Right lung (tissue), 2 donors: ENCODE measurements at regions not wholly inside any gene's neighbourhood (a gene's known extent, or its start where the extent isn't known, plus 50 kb on each side); places are given as distances from the start of the nearest gene placed in this dataset.
A peak's percentile ranks its signal among the peaks of the same experiment; 100 is the strongest.

Source experiments
- DNase-seq, 2 donors: peaks; one replicate each; pipeline ENCODE4 v3.0.0-alpha.2; 2013

DNA sequence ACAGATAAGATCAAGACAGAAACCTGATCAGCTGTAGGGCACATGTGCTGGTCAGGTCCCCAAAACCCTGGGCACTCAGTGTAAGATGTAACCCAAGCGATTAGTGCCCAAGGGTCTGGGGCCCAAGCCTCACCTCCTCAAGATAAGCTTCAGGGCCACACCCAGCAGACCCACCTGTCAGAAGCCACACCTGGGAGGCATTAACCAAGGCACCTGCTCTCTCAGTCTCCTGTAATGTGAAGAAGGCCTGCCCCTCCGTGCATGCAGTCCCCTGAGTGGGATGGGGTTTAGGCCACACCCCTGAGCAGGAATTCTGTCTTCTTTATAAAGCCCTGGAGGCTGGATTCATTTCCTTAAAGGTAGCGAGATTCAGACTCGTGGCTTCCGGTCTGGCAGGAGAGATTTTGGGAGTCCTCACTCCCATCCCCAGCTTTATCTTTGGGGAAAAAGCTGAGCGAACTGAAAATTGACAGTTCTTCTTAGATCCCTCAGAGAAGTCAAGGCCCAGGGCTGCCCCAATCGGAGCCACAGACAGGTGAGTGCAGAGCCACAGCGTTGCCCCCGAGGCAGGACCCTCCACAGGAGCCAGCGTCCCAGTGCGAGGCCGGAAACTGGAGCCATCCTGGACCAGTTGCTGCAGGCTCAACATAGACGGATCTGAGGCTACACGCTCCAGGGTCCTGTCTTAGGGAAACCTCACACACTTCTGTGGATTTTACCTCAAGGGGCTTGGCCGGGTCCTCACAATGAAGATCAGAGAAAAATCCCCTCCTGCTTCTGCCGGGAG is 357.6 kb upstream of the IRX4 start:
- DNase-seq: no peak

DNA sequence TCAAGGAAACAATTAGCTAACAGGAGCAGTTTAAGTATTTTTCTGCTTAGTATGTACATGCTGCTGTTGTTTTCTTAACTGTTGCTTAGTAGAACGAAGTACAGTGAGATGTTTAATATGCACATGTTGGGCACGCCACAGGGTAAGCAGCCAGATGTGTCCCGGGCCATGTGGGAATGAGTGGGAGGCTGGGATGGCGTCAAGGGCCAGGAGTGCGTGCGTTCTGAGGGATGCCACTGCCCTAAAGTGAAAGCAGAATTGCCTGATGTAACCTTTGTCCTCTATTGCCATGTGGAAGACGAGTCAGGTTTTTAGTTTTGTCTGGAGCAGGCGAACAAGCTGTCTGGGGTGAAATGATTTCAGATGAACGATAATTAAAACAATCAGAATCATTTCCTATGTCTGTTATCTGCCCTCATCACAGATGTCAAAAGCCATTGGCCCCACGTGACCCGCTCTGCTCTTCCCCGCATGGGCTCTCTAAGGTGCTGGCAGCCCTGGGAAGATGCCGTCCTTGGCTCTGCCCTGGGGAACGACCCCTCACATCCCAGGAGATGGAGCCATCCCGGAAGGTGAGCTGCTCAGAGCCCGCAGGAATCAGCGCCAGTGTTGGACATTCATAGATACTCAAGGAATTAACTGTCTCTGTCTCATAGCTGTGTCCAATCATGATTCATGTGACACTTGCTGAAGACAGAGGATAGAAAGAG is 356.6 kb upstream of the IRX4 start:
- no peak for DNase-seq

DNA sequence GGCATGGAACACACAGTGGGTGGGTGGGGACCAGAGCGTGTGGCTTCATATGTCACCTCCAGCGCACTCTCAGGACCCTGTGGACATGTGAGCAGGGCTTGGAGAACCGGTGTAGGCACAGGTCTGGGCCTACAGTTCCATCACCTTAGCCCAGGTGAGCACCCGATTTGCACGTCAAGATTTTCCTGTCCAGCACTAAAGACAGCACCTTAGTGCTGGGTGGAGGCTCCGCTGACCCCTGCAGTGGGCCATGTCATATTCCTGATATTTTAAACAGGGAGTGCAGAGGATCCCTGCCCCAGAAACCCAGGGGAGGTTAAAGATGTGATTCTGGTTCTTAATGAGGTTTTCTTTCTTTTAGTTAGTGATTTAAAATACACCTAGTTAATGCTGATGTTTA is 356.0 kb upstream of the IRX4 start:
- DNase-seq: no peak

DNA sequence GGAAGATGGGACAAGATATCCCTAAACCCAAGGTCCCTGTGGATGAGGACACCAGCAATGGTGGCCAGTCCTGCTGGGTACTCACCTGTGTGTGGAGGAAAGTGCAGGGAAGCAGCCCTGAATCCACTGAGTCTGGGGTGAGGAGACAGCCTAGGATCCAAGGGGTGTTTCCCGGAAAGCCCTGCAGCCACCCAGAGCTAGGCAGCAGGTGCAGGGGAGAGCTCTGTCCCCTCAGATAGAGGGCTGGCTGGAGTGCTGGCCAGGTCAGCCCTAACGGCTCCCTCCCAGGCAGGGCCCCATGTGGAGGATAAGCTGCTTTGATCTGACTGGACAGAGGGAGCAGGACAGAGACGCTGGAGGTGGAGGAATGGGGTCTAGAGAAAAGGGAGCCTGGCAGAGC is 344.7 kb upstream of the IRX4 start:
- no peak for DNase-seq

DNA sequence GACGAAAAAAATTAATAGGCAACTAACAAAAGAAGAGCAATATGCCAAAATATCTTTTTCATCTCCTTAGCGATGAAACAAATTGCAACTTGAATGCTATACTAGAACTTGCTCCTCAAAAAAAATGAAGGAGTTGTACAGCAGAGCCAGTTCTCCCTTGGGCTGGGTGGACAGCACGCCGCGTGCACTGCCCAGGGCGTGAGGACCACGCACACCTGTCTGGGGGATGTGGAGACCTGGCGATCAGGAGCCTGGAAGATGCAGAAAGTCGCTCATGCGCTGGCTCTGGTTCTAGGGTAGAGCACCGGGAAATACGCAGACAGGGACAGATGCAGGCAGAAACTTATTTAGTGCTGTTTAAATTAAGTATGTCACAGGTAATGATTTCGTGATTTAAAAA is 342.0 kb upstream of the IRX4 start:
- DNase-seq: no peak

DNA sequence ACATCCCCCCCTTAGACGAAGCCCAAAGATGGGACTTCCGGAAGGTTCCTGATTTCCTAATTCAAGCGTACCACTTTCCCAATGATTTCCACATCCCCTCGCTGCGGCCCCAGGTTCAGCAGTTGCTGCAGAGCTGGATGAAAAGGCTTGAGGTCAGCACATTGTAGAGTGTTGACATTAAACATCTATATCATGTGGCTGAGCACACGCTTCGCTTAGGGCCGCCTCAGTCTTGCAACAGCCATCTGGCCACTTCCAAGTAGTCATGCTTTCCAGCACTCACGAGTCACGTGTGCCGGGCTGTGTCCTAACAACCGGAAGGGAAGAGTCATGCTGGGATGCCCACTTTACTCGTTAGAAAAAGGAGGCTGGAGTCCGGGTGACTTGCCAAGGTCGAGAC is 340.6 kb upstream of the IRX4 start:
- DNase-seq: peak; percentile 46 to 62

DNA sequence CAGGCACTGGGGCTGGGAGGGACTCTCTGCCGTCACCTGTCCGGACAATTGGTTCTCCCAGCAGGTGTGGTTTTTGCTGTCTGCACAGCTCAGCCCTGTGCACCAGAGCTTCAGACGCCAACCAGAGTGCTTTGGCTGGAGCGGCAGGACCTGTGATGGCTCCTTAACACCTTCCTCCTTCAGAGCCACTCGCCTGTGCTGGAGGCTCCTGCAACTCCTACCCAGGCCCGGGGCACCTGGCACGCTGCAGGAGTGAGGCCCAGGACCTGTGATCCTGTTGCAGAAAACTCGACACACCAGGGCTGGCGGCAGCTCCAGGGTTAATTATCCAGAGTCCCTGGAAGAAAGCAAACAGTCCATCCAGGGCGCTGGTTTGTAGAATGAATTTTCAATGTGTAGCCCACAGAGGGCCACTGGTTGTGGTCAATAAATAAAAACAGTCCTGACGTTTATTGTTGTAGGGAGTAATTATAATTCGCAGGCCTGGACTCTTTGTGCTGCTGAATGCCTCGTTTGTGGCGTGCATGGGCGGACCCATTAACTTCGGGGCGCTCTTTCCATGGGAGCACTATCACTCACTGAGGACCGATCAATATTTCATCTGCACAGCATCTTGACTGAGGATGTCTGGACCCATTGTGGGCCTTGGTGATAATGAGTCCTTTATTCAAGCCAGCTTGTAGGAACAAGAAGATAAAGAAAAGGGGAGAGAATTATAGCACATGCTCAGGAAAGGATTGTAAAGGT is 339.7 kb upstream of the IRX4 start:
- no peak for DNase-seq

DNA sequence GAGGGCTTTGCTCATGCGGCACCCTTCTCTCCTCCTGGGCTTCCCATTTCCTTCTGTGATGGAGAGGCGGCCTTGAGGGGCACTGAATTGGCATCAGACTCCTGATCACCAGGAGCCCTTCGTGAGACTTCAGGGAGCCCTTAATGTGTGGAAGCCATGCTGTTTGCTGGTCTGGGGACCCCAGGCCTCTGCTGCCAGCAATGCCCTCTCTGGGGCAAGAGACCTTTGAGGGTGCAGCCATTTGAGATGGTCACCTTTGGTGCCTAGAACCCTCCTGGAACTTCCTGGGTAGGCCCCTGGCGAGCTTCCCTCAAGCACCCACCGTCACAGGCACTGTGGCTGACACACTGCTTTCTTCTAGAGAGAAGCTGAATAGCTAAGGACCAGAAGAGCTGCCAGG is 338.7 kb upstream of the IRX4 start:
- DNase-seq: no peak

DNA sequence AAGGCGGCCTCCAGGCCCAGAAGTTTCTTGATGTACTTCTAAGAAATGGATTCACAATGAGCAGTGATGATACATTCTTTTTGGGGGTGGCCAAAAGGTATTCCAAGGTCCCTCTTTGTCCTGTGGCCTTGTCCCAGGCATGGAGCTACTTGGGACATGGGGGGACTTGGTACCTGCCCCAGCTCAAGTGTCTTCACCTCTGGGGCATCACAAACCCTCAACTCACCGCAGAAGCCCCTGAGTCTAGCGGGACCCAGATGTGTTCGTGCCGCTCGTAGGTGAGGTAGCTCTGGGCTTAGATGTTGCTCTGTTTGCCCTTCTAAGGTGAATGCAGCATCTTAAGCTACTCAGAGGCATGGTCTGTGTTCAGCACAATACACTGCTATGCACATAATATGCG is 338.0 kb upstream of the IRX4 start:
- no peak for DNase-seq

DNA sequence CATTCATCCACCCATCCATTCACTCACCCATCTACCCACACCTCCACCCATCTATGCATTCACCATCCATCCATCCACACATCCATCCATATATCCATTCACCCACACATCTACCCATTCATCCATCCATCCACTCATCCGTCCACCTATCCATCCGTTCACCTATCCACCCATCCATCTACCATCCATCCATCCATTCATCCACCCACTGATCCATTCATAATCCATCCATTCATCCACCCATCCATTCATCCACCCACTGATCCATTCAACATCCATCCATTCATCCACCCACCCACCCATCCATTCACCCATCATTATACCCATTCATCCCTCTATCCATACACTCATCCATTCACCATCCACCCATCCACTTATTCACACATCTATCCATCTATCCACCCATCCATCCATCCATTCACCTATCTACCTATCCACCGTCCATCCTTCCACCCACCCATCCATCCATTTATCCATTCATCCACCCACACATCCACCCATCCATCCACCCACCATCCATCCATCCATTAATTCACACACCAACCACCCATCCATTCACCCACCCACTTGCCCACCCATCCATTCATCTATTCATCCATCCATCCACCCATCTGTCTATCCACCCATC is 336.5 kb upstream of the IRX4 start:
- no peak for DNase-seq

DNA sequence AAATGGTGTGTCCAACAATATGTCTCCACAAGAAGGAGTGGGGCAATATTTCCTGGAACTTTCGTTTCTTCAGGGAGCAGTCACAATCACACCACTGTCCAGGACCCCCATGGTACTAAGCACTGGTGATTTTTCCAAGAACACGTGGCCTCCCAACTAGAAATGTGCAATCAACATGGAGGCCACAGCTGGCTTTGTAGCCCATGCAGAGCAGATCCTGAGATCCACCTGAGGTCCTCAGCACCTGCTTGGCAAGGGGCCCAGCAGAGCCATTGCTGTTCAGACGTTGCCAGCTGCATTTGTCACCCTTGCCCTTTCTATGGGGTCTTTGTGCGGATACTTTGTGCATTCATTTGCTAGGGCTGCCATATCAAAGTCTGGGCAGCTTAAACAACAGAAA is 334.5 kb upstream of the IRX4 start:
- DNase-seq: no peak

DNA sequence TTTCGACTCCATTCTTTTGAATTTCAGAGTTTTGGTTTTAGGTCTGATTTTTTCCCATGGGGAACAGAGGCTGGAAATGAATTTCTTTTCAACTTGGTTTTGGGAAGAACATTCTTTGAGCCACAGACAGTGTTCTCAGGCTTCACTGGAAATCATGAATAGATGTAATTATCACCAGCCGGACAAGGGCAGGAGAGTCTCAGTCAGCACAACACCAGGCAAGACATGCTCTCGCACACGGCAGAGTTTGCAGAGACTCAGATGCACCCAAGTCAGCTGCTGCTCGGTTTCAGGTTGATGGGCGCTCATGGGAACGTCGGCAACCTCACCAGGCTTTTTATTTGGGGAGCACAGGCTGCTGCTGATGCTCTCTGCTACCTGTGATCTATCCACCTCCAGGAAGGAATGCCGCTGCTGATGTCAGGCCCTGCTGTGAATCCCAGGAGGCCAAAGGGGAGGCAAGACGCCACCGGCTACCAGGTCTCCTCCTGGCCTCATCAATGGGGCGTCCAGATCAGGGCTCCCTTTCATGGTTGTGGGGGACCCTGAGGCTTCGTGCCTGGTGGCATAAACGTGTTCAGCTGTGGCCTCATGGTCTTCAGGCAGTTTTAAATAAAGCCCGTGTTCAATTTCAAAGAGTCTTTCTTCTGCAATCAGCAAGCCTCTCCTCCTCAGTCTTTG is 332.3 kb upstream of the IRX4 start:
- DNase-seq: no peak

DNA sequence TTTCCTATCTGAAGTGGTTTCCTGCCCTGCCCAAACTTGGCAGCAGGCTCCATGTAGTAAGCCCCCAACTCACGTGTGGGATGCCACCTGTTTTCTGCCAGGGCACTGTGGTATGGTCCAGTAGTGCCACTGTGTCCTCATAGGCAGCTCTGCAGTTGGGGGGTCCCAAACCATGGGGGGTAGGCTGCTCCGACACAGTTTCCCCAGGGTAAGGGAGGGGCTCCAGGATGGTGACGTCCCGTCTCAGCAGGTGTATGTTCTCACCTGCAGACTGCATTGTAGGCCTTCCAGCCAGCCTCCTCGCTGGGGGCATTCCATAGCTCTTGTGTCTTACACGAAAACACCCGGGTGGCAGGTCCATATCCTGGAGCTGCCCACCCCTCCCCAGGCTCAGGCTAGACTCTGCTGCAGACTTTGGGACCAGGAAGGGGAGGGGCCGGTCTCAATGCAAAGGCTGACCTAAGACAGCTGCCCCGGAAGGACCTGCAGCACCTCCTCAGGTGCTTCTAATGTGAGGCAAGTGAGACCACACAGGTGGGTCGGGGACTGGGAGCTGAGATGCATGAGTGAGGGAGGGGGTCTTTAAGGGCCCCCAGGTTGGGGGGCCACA is 330.5 kb upstream of the IRX4 start:
- DNase-seq: no peak

DNA sequence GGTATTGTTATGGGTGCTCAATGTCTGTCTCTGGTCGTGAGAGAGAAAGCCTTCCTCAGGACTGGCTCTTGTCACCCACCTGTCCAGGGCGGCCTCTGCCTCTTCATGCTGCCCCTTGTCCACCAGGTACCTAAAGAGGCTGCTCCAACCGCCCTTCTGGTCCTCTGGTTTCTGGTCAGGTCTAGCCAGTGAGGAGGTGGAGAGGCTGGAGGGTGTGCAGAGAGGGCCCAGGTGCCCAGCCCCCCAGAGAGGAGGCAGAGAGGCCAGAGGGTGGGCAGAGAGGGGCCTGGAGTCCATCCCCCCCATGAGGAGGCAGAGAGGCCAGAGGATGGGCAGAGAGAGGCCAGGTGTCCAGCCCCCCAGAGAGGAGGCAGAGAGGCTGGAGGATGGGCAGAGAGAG is 329.8 kb upstream of the IRX4 start:
- DNase-seq: no peak

DNA sequence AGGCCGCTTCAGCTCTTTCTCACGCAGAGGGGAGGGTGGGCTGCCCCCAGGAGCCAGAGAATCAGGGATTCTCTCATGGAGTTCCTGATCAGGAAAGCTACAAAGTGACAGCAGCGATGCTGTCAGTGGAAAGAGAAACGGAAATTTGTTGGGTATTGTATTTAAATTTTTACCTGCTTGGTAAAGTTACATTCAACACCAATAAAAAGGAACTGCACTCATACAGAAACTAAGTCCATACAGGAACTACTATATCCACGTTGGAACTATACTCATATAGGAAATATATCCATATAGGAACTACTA is 325.5 kb upstream of the IRX4 start:
- no peak for DNase-seq

DNA sequence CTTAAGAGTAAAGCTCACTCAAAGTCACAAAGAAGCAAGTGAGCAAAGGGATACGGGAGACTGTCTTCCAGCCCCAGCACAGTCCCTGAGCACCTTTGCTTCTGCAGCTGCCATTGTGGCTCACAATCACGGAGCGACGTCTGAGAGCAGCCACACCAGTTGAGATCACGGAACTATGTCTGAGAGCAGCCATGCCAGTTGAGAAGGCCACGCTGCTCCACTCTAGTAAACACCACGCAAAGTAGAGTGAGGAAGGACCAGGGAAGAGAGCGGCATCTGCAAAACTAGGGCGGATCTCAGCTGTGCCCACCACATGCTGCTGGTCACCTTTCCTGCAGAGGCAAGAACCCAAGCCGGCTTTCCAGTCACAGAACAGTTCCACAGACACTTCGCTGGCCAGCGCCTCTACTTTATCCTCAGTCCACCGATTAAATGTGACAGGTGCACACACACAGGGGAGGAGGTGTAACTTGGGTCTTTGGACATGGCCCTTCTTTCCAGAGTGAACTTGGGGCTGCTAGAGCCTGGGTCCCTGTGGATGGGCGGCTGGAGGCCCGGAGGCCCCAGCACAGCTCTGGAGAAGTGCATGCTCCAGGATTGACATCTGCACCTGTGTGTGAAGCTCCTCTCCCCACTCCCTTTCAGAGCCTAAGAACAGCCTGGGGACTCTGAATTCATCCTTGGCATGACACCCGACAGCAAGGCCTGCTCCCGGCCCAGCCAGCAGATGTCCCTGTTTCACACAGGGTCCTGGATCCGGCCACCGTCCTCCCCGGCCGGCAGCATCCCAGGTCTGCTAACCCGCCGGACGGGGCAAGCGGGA is 324.9 kb upstream of the IRX4 start:
- peak in 1 of 2 donors; percentile 35 for DNase-seq

DNA sequence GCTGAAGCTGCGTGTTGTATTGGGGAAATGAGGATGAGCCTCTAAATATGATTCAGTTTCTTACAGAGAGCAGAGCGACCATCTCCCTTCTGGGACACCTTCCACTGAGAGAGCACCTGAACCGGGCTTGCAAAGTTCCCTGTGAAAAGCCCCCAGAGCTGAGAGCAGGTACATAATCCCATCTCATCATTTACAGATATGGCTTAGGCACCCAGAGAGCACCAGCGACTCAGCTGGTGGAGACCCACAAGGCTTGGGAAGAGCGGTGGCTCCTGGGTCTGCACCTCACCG is 324.3 kb upstream of the IRX4 start:
- DNase-seq: no peak

DNA sequence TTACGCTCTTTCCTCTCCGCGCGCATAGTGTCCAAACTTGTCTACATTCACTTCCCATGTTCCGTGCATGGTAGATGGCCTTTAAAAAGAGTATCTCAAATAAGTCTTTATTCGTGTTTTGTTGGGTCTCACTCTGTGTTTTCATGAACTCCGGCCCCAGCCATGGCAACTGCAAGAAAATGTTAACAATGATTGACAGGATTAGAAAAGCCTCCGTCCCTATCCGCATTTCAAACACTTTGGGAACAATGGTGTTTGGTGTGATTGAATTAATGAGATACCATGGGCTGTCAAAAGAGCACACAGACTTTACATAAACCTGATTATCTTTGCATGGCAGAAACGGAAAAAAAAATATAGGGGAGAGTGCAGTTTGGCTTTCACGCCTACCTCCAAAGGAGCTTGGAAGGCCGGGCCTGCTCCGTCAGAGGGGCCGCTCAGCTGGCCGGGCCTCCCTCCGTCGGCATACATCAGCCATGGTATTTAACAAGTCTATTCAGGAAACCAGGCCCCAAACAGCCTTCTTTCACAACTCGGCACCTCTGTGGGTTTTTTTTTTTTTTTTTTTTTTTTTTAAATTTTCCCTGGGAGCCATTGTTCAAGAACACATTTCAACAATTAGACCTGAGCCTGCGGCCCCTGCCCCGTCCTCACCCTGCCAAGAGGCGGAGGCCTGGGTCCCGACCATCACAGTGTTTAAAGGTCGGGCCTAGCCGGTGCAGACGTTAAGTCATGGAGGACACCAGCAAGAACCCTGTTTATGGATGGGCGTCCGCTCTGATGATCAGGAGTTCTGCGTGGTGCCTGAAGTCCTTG is 323.8 kb upstream of the IRX4 start:
- no peak for DNase-seq

DNA sequence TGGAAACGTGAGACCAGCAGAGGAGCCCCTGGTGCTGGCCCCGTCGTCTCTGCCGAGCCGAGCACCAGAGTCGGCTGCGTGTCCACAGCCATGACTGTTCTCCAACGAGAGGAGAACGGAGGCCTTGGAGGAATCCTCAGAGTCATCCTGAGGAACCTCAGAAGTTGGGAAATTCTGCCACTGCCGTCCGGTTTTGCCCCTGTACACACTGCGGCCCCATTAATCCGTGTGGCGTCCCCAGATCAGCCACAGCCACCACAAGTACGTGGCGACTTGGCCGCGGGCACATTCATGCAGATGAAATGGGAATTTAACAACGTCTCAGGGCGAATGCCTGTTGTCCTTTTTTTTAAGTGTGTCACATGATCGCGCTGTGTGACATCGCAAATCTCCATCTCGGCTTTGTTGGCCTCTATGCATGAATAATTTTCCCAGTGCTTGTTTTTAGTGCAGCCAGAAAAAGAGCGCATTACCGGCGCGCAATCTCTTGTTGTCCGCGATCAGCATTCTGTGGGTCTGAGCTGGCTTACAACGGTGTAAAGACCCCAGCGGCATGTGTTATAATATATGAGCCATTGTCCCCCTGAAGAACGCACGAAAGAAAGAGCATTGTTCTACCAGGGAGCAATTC is 323.0 kb upstream of the IRX4 start:
- no peak for DNase-seq

DNA sequence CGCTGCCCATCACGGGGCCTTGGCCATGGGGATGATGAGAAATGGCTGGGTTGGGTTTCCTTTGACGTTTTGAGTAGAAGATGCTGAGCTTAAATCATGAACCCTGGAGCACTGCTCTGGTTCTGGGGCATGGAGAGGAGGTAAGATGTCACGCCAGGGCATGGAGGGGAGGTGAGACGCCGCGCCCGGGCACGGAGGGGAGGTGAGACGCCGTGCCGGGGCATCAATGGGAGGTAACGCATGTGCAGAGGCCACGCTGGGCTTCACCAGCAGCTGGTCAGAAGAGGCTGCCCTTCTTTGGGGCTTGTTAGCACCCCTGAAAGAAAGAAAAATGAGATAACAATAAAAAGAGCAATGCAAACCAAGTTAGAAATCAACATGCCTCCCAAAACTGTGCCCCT is 322.5 kb upstream of the IRX4 start:
- DNase-seq: no peak
